HL-60 (cell line): ENCODE measurements at regions not wholly inside any gene's neighbourhood (a gene's known extent, or its start where the extent isn't known, plus 50 kb on each side); places are given as distances from the start of the nearest gene placed in this dataset.

ENCODE experiments used
- POLR2AphosphoS5 ChIP-seq: IDR thresholded peaks from 2 replicates; pipeline ENCODE4 v1.6.1; 2012; ENCODE audit warnings: low read depth
- TF ChIP-seq, protein P1 (sequence below): IDR thresholded peaks from one replicate; pipeline ENCODE4 v1.5.1; 2011; ENCODE audit warnings: low read length, control low read depth, inconsistent platforms; ENCODE audit not compliant: insufficient read depth

DNA sequence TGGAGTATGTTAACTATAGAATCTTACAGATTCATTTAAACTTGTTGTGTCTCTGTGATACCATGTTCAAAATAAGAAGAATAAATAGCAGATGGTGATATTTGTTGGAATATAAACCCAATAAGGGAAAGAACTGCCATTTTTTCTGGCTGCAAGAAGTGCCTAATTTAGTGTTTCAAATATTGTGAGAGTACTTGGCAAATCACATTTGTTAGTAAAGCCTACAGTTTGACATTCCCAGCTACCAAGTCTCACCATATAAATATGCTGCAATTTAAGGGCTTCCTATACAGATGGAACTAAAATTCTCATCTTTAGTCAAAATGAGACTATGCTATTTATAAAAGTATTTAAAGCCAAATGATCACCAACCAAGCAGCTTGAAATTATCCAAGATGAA, 96.0 kb upstream of the WDFY3 start:
- TF ChIP-seq, protein P1, sequence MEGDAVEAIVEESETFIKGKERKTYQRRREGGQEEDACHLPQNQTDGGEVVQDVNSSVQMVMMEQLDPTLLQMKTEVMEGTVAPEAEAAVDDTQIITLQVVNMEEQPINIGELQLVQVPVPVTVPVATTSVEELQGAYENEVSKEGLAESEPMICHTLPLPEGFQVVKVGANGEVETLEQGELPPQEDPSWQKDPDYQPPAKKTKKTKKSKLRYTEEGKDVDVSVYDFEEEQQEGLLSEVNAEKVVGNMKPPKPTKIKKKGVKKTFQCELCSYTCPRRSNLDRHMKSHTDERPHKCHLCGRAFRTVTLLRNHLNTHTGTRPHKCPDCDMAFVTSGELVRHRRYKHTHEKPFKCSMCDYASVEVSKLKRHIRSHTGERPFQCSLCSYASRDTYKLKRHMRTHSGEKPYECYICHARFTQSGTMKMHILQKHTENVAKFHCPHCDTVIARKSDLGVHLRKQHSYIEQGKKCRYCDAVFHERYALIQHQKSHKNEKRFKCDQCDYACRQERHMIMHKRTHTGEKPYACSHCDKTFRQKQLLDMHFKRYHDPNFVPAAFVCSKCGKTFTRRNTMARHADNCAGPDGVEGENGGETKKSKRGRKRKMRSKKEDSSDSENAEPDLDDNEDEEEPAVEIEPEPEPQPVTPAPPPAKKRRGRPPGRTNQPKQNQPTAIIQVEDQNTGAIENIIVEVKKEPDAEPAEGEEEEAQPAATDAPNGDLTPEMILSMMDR = no peak
- TF ChIP-seq POLR2AphosphoS5 = no peak
